CD4-positive, alpha-beta memory T cell (primary cell): ENCODE measurements at regions not wholly inside any gene's neighbourhood (a gene's known extent, or its start where the extent isn't known, plus 50 kb on each side); places are given as distances from the start of the nearest gene placed in this dataset.

Source experiments
- CTCF ChIA-PET: fragments of 350-600 bp; sonication (Branson Sonifier 250); formaldehyde crosslinking; loops from one replicate; lab custom pipeline; 2021; ENCODE audit warnings: inconsistent platforms; ENCODE audit not compliant: partially characterized antibody; lab: Charles Lee
- POLR2A ChIA-PET: fragments of 350-600 bp; sonication (Branson Sonifier 250); formaldehyde crosslinking; loops from one replicate; lab custom pipeline; 2021; ENCODE audit not compliant: partially characterized antibody; lab: Charles Lee
- DNase-seq, 5 donors: peaks; one replicate each; pipeline versions ENCODE4 v3.0.0 to v3.0.0-alpha.2; 2020 to 2022; ENCODE audit warnings: mixed read lengths in 1 of 5
- H3K27ac ChIP-seq: one replicate; pipeline ENCODE4 v1.7.0; 2013; ENCODE audit warnings: low read depth, low read length
- H3K27me3 ChIP-seq: 2 replicates; pipeline ENCODE4 v1.7.0; 2013; ENCODE audit warnings: mild to moderate bottlenecking, low read length, moderate library complexity; ENCODE audit not compliant: insufficient read depth
- H3K36me3 ChIP-seq: 2 replicates; pipeline ENCODE4 v1.7.0; 2013; ENCODE audit warnings: mild to moderate bottlenecking, low read length, moderate library complexity; ENCODE audit not compliant: insufficient read depth
- H3K4me1 ChIP-seq: 2 replicates; pipeline ENCODE4 v1.7.0; 2013; ENCODE audit warnings: mild to moderate bottlenecking, low read length, moderate library complexity; ENCODE audit not compliant: insufficient read depth
- H3K4me3 ChIP-seq, 2 donors: one replicate each; pipeline ENCODE4 v1.7.0; 2013; ENCODE audit warnings: low read length in 2 of 2, mild to moderate bottlenecking in 1 of 2
- H3K9me3 ChIP-seq, 2 donors: one replicate each; pipeline ENCODE4 v1.7.0; 2013; ENCODE audit warnings: low read length in 2 of 2, control low read depth in 1 of 2; ENCODE audit not compliant: control insufficient read depth in 1 of 2
- H3K27ac Mint-ChIP-seq, 7 donors: one replicate each; pipeline ENCODE4 v1.8.0; 2020 to 2021; ENCODE audit warnings: mixed read lengths in 7 of 7, mild to moderate bottlenecking in 6 of 7, inconsistent platforms in 3 of 7, moderate library complexity in 3 of 7
- H3K27me3 Mint-ChIP-seq, 2 donors: one replicate each; pipeline ENCODE4 v1.8.0; 2020 to 2021; ENCODE audit warnings: mixed read lengths in 2 of 2
- H3K36me3 Mint-ChIP-seq, 2 donors: one replicate each; pipeline ENCODE4 v1.8.0; 2020 to 2021; ENCODE audit warnings: mixed read lengths in 2 of 2, inconsistent platforms in 1 of 2, mild to moderate bottlenecking in 1 of 2
- H3K4me1 Mint-ChIP-seq, 4 donors: one replicate each; pipeline ENCODE4 v1.8.0; 2020 to 2021; ENCODE audit warnings: mixed read lengths in 4 of 4, mild to moderate bottlenecking in 1 of 4
- H3K4me3 Mint-ChIP-seq, 8 donors: one replicate each; pipeline ENCODE4 v1.8.0; 2020 to 2021; ENCODE audit warnings: mixed read lengths in 8 of 8, mild to moderate bottlenecking in 7 of 8, moderate library complexity in 6 of 8, inconsistent platforms in 3 of 8
- H3K9me3 Mint-ChIP-seq, 8 donors: one replicate each; pipeline ENCODE4 v1.8.0; 2020 to 2021; ENCODE audit warnings: mixed read lengths in 8 of 8, mild to moderate bottlenecking in 5 of 8, inconsistent platforms in 3 of 8, moderate library complexity in 1 of 8
- intact Hi-C: fragments of 100-400 bp; cut with micrococcal nuclease; formaldehyde crosslinking; loops from one replicate; pipeline ENCODE4 v1.15.1; 2023

DNA sequence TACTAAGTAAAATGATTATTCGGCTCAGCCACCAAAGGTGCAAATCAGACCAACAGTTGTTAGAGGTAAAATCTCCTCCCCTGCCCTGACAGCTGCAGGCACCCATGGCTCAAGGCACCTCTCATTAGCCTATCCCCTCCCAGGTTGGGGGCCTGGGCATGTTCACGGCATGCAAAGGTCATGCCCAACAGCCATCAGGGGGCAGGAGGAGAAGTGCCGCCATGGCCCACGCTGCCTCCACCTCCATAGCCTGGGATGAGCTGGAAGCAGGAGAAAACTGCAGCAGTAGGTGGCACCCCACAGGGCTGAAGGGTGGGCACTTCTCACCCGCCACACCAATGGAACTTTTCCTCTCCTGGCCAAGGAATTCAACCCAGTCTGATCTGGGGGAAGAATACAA lies 146.4 kb upstream of the COX10 start:
- POLR2A ChIA-PET, result no interaction called here
- H3K9me3 Mint-ChIP-seq, result no peaks in the 10 kb centered on the region

DNA sequence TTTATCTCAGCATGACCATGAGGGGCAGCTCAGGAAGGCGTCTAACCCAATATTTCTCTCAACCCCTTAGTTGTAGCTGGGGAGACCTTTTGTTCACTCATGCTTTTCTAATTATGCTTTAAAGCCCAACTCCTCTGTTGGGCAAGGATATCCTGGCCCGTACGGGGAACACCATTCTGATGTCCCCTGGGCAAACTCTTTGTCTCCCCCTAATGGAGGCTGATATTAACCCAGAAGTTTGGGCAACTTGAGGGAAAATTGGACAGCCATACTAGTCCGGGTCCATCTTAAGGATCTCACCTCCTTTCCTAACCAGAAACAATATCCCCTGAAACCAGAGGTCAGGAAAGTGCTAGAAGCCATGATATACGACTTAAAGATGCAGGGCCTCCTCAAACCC lies 143.7 kb upstream of the COX10 start:
- Histone ChIP-seq H3K4me3 (no peak overlapping the region), H3K36me3 (no peaks in the 10 kb centered on the region), H3K27me3 (no peaks in the 10 kb centered on the region), H3K27ac (no peak overlapping the region), H3K9me3 (no peaks in the 10 kb centered on the region), H3K4me1 (no peaks in the 10 kb centered on the region)
- no peak for DNase-seq
- ChIA-PET POLR2A (no interaction called here), CTCF (interaction anchor here (1.4 kb wide), 1 partner anchor 9 kb away, joined by 4 read pairs; no protein-coding TSS in a partner anchor)
- Mint-ChIP-seq H3K27ac (no peak overlapping the region), H3K36me3 (peaks cover 0 to 10% of the 10 kb centered on the region in 2 donors), H3K9me3 (peaks cover 0 to 8% (median 1%) of the 10 kb centered on the region in 8 donors), H3K4me1 (no peaks in the 10 kb centered on the region), H3K27me3 (no peaks in the 10 kb centered on the region), H3K4me3 (no peak overlapping the region)
- intact Hi-C loops, result no loop called here

More for the DNA sequence above, 146.4 kb upstream of the COX10 start:
- Mint-ChIP-seq H3K27me3 (no peaks in the 10 kb centered on the region), H3K4me1 (no peaks in the 10 kb centered on the region), H3K4me3 (no peak overlapping the region), H3K36me3 (no peaks in the 10 kb centered on the region), H3K27ac (peak overlapping the region in 1 of 7 donors; percentile 16)
- Histone ChIP-seq H3K4me3 (no peak overlapping the region), H3K36me3 (no peaks in the 10 kb centered on the region), H3K4me1 (no peaks in the 10 kb centered on the region), H3K27me3 (no peaks in the 10 kb centered on the region), H3K27ac (no peak overlapping the region), H3K9me3 (no peaks in the 10 kb centered on the region)
- CTCF ChIA-PET, result no interaction called here
- intact Hi-C loops, result no loop called here
- DNase-seq, result no peak

DNA sequence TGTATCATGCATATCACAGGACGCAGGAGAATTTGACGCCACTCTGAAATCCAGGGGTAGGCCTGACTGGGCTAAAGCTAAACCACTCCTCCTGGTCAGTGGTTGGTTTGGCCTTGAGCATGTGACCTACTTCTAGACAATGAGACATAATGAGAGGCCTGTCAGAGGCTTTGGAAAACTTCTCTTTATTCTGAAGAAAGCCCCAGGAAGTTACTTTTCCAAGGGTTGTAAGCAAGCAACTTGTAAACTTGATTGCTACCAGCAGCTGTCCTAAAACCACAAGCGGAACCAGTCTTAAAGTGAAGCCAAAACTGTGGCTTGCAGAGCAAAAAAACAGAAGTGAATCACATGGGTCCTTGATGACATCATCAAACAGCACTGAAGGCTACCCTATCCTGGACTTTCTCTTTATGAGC lies 138.2 kb upstream of the COX10 start:
- no peak for DNase-seq
- Mint-ChIP-seq H3K27ac (no peak overlapping the region), H3K36me3 (peaks cover 0 to 16% of the 10 kb centered on the region in 2 donors), H3K27me3 (no peaks in the 10 kb centered on the region), H3K9me3 (peaks cover 0 to 8% (median 3%) of the 10 kb centered on the region in 8 donors), H3K4me3 (no peak overlapping the region), H3K4me1 (no peaks in the 10 kb centered on the region)
- no peak overlapping the region for H3K4me3 ChIP-seq
- CTCF ChIA-PET, result no interaction called here
- no peaks in the 10 kb centered on the region for H3K27me3 ChIP-seq
- H3K27ac ChIP-seq, result no peak overlapping the region
- no peaks in the 10 kb centered on the region for H3K4me1 ChIP-seq
- POLR2A ChIA-PET, result no interaction called here
- no peaks in the 10 kb centered on the region for H3K36me3 ChIP-seq
- intact Hi-C loops, result no loop called here
- no peaks in the 10 kb centered on the region for H3K9me3 ChIP-seq

DNA sequence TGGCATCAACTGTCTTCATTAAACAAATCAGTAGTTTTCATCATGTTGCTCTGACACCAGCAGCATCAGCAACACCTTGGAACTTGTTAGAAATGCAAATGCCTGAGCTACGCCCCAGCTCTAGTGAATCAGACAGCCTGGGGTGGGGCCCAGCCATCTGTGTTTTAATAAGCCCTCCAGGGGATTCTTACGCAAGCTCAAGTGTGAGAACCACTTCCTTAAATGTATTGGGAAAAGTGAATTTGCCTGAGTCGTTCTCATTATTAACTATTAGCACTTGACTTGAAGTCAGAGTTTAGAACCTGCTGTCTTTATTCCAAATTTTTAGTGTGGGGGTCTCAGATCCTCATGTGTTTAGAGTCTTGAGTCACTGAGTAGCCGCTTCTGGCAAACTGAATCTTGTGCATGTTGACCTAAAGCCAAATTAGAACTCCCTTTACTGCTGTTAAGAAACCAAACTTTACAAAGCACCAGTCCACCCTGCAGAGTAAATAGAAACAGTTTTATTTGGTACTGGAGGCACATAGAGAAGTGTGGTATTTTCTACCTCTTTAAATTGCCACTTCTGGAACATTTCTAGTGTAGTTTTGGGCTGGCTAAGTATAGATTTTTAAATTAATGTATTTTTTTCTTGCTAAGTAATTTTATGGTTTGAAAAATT lies 137.4 kb upstream of the COX10 start:
- Histone ChIP-seq H3K36me3 (no peaks in the 10 kb centered on the region), H3K4me1 (no peaks in the 10 kb centered on the region), H3K27me3 (no peaks in the 10 kb centered on the region), H3K4me3 (no peak overlapping the region), H3K27ac (no peak overlapping the region), H3K9me3 (no peaks in the 10 kb centered on the region)
- DNase-seq, result no peak
- ChIA-PET CTCF (no interaction called here), POLR2A (no interaction called here)
- no peak overlapping the region for H3K4me3 Mint-ChIP-seq
- H3K27ac Mint-ChIP-seq, result no peak overlapping the region
- peaks cover 0 to 16% of the 10 kb centered on the region in 2 donors for H3K36me3 Mint-ChIP-seq
- no peaks in the 10 kb centered on the region for H3K27me3 Mint-ChIP-seq
- H3K4me1 Mint-ChIP-seq, result no peaks in the 10 kb centered on the region
- H3K9me3 Mint-ChIP-seq, result peaks cover 0 to 8% (median 3%) of the 10 kb centered on the region in 8 donors
- intact Hi-C loops, result no loop called here

DNA sequence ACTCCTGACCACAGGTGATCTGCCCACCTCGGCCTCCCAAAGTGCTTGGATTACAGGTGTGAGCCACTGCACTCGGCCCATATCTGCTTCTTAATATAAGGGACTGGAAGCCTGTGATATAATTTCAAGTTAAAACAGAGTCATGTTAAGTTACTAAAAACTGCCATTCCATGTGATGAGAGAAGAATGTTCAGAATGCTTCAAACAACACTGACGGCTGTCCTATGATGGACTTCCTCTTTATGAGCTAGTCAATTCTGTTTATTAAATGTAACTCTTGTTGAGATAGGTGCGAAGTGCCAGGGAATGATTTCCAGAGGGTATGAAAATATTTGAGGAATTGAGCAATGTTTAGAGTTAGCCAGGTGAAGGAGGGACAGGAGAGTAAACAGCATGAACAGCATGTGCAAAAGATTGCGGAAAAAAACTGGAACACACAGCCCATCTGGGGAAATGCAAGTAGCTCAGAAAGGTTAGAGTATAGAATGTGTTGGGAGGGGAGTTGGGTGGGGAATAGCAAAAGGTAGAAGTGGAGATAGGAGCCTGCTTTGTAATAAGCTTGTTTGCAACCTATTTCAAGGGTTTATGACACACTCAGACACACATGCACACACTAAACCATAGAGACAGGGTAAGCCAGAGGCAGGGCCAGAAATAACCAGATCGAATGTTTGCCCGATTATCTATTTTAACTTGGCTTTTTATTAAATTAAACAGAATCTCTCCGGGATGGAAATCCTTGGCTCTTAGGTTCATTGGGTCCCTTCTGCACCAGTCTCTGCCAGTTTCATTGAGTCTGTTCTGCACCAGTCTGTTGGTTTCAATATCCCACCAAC lies 135.6 kb upstream of the COX10 start:
- DNase-seq, result no peak

DNA sequence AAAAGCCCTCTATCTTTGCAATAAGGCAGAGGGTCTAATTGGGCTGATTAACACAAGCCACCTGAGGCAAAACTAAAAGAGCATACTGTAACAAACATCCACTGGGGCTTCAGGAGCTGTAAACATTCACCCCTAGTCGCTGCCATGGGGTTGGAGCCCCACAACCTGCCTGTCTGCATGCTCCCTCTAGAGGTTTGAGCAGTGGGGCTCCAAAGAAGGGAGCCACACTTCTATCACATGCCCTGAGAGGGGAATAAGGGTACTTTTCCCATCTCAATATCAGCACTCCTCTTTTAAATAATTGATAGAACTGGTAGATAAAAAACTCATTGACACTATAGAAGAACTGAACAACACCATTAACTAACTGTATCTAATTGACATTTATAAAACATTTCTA lies 130.1 kb upstream of the COX10 start:
- H3K9me3 Mint-ChIP-seq, result peaks cover 0 to 15% (median 10%) of the 10 kb centered on the region in 8 donors
- H3K36me3 ChIP-seq, result no peaks in the 10 kb centered on the region
- DNase-seq, result no peak
- no peak overlapping the region for H3K27ac ChIP-seq
- H3K36me3 Mint-ChIP-seq, result peaks cover 3 to 20% of the 10 kb centered on the region in 2 donors
- H3K4me3 ChIP-seq, result no peak overlapping the region
- ChIA-PET POLR2A (no interaction called here), CTCF (interaction anchor here (1.3 kb wide), 1 partner anchor 10 kb away, joined by 3 read pairs; no protein-coding TSS in a partner anchor)
- H3K27me3 ChIP-seq, result no peaks in the 10 kb centered on the region
- H3K27me3 Mint-ChIP-seq, result no peaks in the 10 kb centered on the region
- H3K4me3 Mint-ChIP-seq, result no peak overlapping the region
- intact Hi-C loops, result no loop called here
- no peaks in the 10 kb centered on the region for H3K9me3 ChIP-seq
- H3K27ac Mint-ChIP-seq, result no peak overlapping the region
- no peaks in the 10 kb centered on the region for H3K4me1 Mint-ChIP-seq
- H3K4me1 ChIP-seq, result no peaks in the 10 kb centered on the region

More for the DNA sequence above, 135.6 kb upstream of the COX10 start:
- no peaks in the 10 kb centered on the region for H3K4me1 Mint-ChIP-seq
- no peaks in the 10 kb centered on the region for H3K27me3 Mint-ChIP-seq
- H3K4me1 ChIP-seq, result no peaks in the 10 kb centered on the region
- H3K36me3 ChIP-seq, result no peaks in the 10 kb centered on the region
- peaks cover 0 to 8% (median 3%) of the 10 kb centered on the region in 8 donors for H3K9me3 Mint-ChIP-seq
- CTCF ChIA-PET, result no interaction called here
- POLR2A ChIA-PET, result no interaction called here
- H3K36me3 Mint-ChIP-seq, result peaks cover 0 to 13% of the 10 kb centered on the region in 2 donors
- peak overlapping the region in 1 of 7 donors; percentile 22 for H3K27ac Mint-ChIP-seq
- H3K4me3 Mint-ChIP-seq, result no peak overlapping the region
- H3K4me3 ChIP-seq, result no peak overlapping the region
- H3K27ac ChIP-seq, result no peak overlapping the region
- H3K27me3 ChIP-seq, result no peaks in the 10 kb centered on the region
- no peaks in the 10 kb centered on the region for H3K9me3 ChIP-seq
- intact Hi-C loops, result no loop called here

DNA sequence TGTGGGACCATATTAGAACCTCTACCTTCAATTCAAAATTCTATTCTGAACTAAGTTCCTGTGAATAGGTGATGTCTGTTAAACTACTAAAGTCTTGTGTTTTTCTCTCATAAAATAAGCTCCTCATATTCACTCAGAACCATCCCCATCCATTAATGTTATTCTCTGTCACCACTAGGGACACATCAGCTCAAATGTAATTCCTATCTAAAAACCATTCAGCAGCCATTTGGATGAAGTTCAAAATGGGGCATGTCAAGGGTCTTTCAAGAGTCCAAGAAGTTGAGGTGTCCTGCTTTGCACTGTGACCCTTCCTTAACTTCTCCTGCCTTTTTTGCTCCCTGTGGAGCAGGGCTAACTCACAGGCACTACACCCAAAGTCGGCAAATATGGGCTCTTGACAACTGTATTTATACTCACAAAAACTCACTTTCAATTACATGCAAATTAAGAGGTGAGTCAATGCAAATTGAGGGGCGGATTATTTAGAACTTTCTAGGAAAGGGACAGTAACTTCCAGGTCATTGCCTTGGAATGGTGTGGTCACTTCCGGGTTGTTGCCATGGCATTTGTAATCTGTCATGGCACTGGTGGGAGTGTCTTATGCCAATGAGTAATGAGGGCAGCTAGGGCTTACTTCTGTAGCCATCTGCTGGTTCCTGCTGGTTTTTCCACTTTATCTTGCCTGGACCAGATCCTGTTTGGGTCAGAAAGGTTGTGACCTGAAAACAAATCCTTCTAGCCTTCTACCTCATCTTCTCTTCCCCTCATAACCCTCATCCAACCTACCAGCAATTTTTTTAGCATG lies 128.2 kb upstream of the COX10 start:
- Histone ChIP-seq H3K4me3 (no peak overlapping the region), H3K27me3 (no peaks in the 10 kb centered on the region), H3K36me3 (no peaks in the 10 kb centered on the region), H3K4me1 (no peaks in the 10 kb centered on the region), H3K9me3 (no peaks in the 10 kb centered on the region), H3K27ac (no peak overlapping the region)
- intact Hi-C loops, result no loop called here
- no peaks in the 10 kb centered on the region for H3K27me3 Mint-ChIP-seq
- H3K9me3 Mint-ChIP-seq, result peaks cover 0 to 15% (median 10%) of the 10 kb centered on the region in 8 donors
- no peak overlapping the region for H3K4me3 Mint-ChIP-seq
- peaks cover 3 to 20% of the 10 kb centered on the region in 2 donors for H3K36me3 Mint-ChIP-seq
- H3K27ac Mint-ChIP-seq, result no peak overlapping the region
- H3K4me1 Mint-ChIP-seq, result no peaks in the 10 kb centered on the region
- CTCF ChIA-PET, result no interaction called here
- no peak for DNase-seq
- POLR2A ChIA-PET, result no interaction called here
